HG03342 (cell line): ENCODE measurements at regions not wholly inside any gene's neighbourhood (a gene's known extent, or its start where the extent isn't known, plus 50 kb on each side); places are given as distances from the start of the nearest gene placed in this dataset.

Experiments
- ATAC-seq: cut with Tn5 transposase; IDR thresholded peaks from one replicate; pipeline ENCODE4 v1.9.1; 2021; ENCODE audit warnings: mild to moderate bottlenecking, moderate library complexity; ENCODE audit not compliant: unreplicated experiment

GRCh38 chr11:80837051-80837450, 1396.2 kb upstream of the TENM4 start:
- no peak for ATAC-seq

- ATAC-seq, result no peak
These were observed 1390.5 kb upstream of the TENM4 start for GRCh38 chr11:80831374-80831773.

DNA sequence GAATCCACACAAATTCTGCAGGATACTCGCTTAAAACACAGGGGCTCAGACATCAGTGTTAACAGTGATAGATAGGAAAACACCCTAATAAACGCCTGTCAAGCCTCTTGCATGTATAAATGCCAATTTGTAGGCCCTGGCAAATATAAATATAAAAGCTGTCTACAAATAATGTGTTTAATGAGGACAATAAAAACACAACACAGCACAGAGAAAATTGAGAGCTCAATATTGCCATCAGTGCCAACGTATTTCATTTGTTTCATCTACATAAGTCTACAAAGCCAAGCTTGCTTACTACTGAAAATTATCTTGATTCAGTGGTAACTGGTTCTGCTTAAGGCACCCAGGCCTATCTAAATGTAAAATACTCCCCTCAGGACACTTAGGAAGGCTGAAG, 1387.0 kb upstream of the TENM4 start:
- no peak for ATAC-seq

- no peak for ATAC-seq
These were observed 1386.0 kb upstream of the TENM4 start for GRCh38 chr11:80826808-80827207.

GRCh38 chr11:80822308-80822707, 1381.5 kb upstream of the TENM4 start:
- ATAC-seq, result no peak

- ATAC-seq, result no peak
These were observed 1378.4 kb upstream of the TENM4 start for GRCh38 chr11:80819271-80819670.

GRCh38 chr11:80816966-80817365, 1376.1 kb upstream of the TENM4 start:
- ATAC-seq, result peak; percentile 37

DNA sequence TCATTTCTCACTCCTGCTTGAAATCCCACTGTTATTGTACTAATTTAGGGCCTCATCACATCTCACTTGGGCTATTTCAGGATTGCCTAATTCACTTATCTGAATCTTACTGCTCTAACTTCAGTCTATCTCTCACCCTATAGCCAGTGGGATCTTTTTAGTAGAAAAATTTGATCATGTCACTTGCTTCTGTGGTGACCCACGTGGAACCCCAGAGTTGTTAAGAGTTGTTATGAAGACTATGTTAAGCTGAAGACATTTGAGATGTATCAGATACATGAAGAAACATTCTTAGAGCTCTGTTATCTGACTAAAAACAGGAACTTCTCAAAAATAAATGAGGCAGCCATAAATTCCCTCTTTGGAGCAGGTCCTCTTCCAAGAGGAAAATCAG, 1375.6 kb upstream of the TENM4 start:
- ATAC-seq, result peak; percentile 37

DNA sequence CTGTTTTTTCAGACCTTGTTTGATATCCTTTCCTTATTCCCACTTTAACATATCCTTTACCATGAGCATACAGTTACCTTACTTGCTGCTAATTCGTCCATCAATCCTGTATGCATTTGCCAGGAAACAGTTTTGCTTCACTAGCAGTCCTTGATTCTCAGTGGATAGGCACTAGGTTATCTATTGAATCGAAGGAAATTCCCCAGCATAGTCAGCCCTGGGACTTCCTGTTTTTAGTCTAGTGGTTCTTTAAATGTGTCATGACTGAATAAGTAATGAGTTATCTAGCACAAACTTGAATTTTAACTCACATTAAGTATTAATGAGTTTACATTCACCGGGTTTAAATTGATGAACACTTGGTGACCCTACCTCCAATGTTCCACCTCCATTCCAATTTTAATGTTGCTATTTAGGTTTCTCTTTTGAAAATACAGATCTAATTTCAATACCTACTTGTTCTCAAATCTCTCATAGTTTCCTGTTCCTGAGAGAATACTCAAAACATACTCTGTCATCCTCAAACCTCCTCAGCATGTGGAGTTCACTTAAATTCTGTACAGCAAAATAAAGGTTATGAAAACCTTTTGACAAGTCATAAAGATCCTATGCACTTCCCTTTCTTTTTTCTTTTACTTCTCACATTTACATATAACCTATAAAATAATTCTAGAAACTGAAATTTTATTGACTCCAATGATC, 1375.1 kb upstream of the TENM4 start:
- ATAC-seq, result peak; percentile 92

- ATAC-seq, result no peak
These were observed 1374.0 kb upstream of the TENM4 start for GRCh38 chr11:80814813-80815212.

DNA sequence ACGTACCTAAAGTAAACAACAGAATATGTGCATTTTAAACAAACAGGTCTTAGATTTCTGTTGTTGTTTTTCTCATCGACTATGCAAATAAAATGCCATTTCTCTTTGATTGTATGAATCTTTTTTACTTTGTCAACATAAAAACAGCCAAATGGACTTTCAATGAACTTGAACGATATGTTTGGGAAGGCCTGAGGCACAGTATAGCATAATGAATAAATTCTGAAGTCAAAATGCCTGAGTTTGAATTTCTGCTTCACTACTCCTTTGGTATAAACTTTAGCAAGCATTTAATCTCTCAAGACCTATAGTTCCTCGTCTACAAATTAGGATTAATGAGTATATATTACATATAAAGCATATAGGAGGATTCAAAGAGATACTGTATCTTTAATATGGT, 1369.9 kb upstream of the TENM4 start:
- ATAC-seq, result no peak

DNA sequence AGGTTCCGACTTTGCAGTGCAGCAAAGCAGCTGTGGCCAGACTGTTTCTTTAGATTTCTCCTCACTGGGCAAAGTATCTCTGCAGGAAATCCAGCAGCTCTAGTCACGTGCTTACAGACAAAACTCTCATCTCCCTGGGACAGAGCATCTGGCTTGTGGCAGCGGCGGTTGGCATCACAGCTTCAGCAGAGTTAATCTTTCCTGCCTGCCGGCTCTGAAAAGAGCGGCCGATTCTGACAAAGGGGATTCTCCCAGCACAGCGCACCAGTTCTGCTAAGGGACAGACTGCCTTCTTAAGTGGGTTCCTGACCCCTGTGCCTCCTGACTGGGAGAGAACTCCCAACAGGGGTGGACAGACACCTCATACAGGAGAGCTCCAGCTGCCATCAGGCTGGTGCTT, 1357.3 kb upstream of the TENM4 start:
- no peak for ATAC-seq

- no peak for ATAC-seq
These were observed 1342.7 kb upstream of the TENM4 start for GRCh38 chr11:80783561-80783960.

GRCh38 chr11:80782135-80782885, 1341.5 kb upstream of the TENM4 start:
- no peak for ATAC-seq

DNA sequence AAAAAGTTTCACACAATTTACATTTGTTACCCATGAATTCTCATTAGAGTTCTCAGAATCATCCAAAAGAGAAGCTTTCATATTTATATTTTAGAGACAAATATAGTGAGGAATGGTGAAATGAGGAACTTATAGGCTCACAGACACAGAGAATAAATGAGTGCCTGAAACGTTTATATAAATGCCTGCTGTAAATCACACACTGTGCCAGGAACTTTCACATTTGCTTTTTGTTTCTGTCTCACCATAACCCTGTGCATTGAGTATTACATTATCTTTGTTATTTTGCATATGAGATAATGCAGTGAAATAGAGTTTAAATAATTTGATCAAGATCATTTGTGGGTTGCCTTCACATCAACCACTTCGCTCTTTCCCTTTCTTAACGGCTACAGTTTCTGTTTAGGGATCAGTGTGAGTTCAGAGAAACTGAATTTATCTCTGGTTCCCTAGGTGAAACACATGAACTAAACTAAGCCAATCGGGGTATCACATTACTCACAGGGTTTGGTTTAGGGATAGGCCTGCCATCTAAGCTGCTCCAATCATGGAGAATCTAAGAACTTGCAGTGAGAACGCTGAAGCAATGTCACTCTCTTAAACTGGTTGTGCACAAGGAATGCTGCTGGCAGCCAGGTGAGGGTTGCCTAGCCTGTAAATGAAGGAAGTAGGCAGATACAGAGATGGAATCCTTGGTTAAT, 1339.2 kb upstream of the TENM4 start:
- no peak for ATAC-seq

DNA sequence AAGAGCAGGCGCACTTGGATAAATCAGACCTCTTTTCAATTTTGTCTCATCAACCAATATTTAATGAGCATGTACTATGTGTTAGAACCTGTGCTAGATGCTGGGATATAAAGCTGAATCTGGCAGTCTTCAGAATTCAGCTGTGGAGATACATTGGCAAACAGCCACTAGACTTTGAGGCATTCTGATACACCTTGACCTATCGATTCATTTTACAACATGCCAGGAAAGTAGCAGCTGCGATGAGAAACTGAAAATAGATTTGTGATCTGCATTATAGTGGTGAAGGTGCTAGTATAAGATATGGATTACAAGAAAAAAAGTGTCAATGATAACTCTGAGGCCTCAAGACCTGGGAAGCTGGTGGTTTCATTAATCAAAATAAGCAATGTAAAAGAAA, 1338.1 kb upstream of the TENM4 start:
- no peak for ATAC-seq

DNA sequence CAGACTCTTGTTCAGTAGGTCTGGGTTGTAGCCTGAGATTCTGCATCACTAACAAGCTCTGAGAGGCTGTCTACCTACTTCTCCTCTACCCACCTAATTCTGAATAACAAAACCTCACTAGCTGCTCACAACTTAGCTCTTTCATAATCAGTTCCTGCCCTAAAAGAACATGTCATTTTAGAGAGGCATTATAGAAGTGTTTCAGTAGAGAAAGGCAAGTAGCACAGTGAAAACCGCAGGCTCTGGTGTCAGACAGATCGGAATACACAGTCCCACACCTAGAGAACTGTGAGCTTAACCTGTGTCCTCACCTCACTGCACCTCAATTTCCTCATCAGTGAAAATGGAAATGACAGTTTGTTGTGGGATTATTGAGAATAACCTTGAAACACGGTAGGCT, 1337.6 kb upstream of the TENM4 start:
- no peak for ATAC-seq

GRCh38 chr11:80773919-80774318, 1333.1 kb upstream of the TENM4 start:
- ATAC-seq, result no peak

GRCh38 chr11:80771017-80771416, 1330.2 kb upstream of the TENM4 start:
- ATAC-seq, result no peak

GRCh38 chr11:80758787-80759186, 1318.0 kb upstream of the TENM4 start:
- no peak for ATAC-seq

GRCh38 chr11:80748207-80748925, 1307.5 kb upstream of the TENM4 start:
- no peak for ATAC-seq
